Stimulated activated CD4-positive, alpha-beta T cell treated with anti-CD3 and anti-CD28 coated beads, Interleukin-2, amount 100 ng/mL, for 24 hours (primary cell): ENCODE measurements at regions not wholly inside any gene's neighbourhood (a gene's known extent, or its start where the extent isn't known, plus 50 kb on each side); places are given as distances from the start of the nearest gene placed in this dataset.

Experiments used
- DNase-seq, 2 donors: peaks; one replicate each; pipeline ENCODE4 v3.0.0-alpha.2; 2020

GRCh38 chr3:76841747-76842146, 198.2 kb upstream of the ROBO2 start:
- DNase-seq, result no peak

GRCh38 chr3:76842216-76842615, 197.7 kb upstream of the ROBO2 start:
- DNase-seq, result no peak

GRCh38 chr3:76855451-76855850, 184.4 kb upstream of the ROBO2 start:
- DNase-seq, result no peak

- no peak for DNase-seq
These were observed 180.3 kb upstream of the ROBO2 start for GRCh38 chr3:76859596-76859995.

- no peak for DNase-seq
These were observed 175.5 kb upstream of the ROBO2 start for GRCh38 chr3:76864355-76864754.

GRCh38 chr3:76866729-76867408, 173.0 kb upstream of the ROBO2 start:
- no peak for DNase-seq

- no peak for DNase-seq
These were observed 170.0 kb upstream of the ROBO2 start for GRCh38 chr3:76869726-76870384.

- DNase-seq, result no peak
These were observed 168.2 kb upstream of the ROBO2 start for GRCh38 chr3:76871655-76872054.

- no peak for DNase-seq
These were observed 166.9 kb upstream of the ROBO2 start for GRCh38 chr3:76872999-76873398.

GRCh38 chr3:76873532-76874242, 166.2 kb upstream of the ROBO2 start:
- DNase-seq, result no peak

- no peak for DNase-seq
These were observed 159.9 kb upstream of the ROBO2 start for GRCh38 chr3:76879959-76880358.

GRCh38 chr3:76886761-76887500, 153.0 kb upstream of the ROBO2 start:
- no peak for DNase-seq

GRCh38 chr3:76888856-76889255, 151.0 kb upstream of the ROBO2 start:
- no peak for DNase-seq

- DNase-seq, result no peak
These were observed 150.0 kb upstream of the ROBO2 start for GRCh38 chr3:76889911-76890310.

GRCh38 chr3:76897076-76897475, 142.8 kb upstream of the ROBO2 start:
- no peak for DNase-seq

GRCh38 chr3:76900596-76900995, 139.3 kb upstream of the ROBO2 start:
- DNase-seq, result no peak

GRCh38 chr3:76908156-76908555, 131.7 kb upstream of the ROBO2 start:
- no peak for DNase-seq

- no peak for DNase-seq
These were observed 127.0 kb upstream of the ROBO2 start for GRCh38 chr3:76912841-76913383.

GRCh38 chr3:76917436-76917835, 122.5 kb upstream of the ROBO2 start:
- DNase-seq, result no peak

- DNase-seq, result no peak
These were observed 119.4 kb upstream of the ROBO2 start for GRCh38 chr3:76920511-76920910.

- DNase-seq, result no peak
These were observed 116.4 kb upstream of the ROBO2 start for GRCh38 chr3:76923485-76923884.

GRCh38 chr3:76930712-76931111, 109.2 kb upstream of the ROBO2 start:
- DNase-seq, result no peak

GRCh38 chr3:76933245-76933644, 106.7 kb upstream of the ROBO2 start:
- DNase-seq, result no peak
